Urothelium cell line (cell line): ENCODE measurements at regions not wholly inside any gene's neighbourhood (a gene's known extent, or its start where the extent isn't known, plus 50 kb on each side); places are given as distances from the start of the nearest gene placed in this dataset.
"Not testable (repeated sequence)": the region's sequence is repeated elsewhere in the genome, so short reads cannot be mapped to it uniquely, and the experiment has no call there.

Experiments
- DNase-seq: peaks from one replicate; pipeline ENCODE4 v3.0.0; 2011; ENCODE audit warnings: low spot score, mixed read lengths
- FAIRE-seq: peaks from 2 replicates; lab custom pipeline; 2011; peaks lifted over from hg19 to GRCh38; lab: Jason Lieb, UNC

- DNase-seq: peak; percentile 37
- FAIRE-seq: peak; percentile 84
Observed at GRCh38 chr20:16801919-16802651, 53.9 kb downstream of the OTOR start.

GRCh38 chr20:16802652-16802935 lies 54.4 kb downstream of the OTOR start:
- FAIRE-seq (no peak), DNase-seq (no peak)

- peak; percentile 59 for DNase-seq
- no peak for FAIRE-seq
Observed at GRCh38 chr20:16803965-16804792, 56.0 kb downstream of the OTOR start.

- no peak for DNase-seq
- FAIRE-seq: no peak
Observed at GRCh38 chr20:16804793-16805187, 56.6 kb downstream of the OTOR start.

- DNase-seq (no peak), FAIRE-seq (no peak)
Observed at GRCh38 chr20:16806061-16806460, 57.9 kb downstream of the OTOR start.

GRCh38 chr20:16806886-16807285 lies 58.7 kb downstream of the OTOR start:
- DNase-seq: no peak
- no peak for FAIRE-seq

- DNase-seq (no peak), FAIRE-seq (no peak)
Observed at GRCh38 chr20:16808796-16809195, 60.6 kb downstream of the OTOR start.

GRCh38 chr20:16810216-16810615 lies 62.1 kb downstream of the OTOR start:
- FAIRE-seq: no peak

GRCh38 chr20:16816192-16816591 lies 68.0 kb downstream of the OTOR start:
- no peak for DNase-seq

More at GRCh38 chr20:16810216-16810615, 62.1 kb downstream of the OTOR start:
- peak; percentile 71 for DNase-seq

GRCh38 chr20:16819483-16819882 lies 71.3 kb downstream of the OTOR start:
- no peak for DNase-seq
- no peak for FAIRE-seq

More at GRCh38 chr20:16816192-16816591, 68.0 kb downstream of the OTOR start:
- FAIRE-seq: no peak

GRCh38 chr20:16821211-16822089 lies 73.3 kb downstream of the OTOR start:
- FAIRE-seq (peak; percentile 30), DNase-seq (peak; percentile 57)

- no peak for FAIRE-seq
Observed at GRCh38 chr20:16824664-16825063, 76.5 kb downstream of the OTOR start.

GRCh38 chr20:16828666-16829305 lies 80.6 kb downstream of the OTOR start:
- FAIRE-seq: peak; percentile 37
- DNase-seq: no peak

More at GRCh38 chr20:16824664-16825063, 76.5 kb downstream of the OTOR start:
- no peak for DNase-seq

GRCh38 chr20:16835690-16836089 lies 87.5 kb downstream of the OTOR start:
- DNase-seq, FAIRE-seq: not testable (repeated sequence)

GRCh38 chr20:16842486-16843120 lies 94.4 kb downstream of the OTOR start:
- FAIRE-seq (no peak), DNase-seq (no peak)

- DNase-seq (no peak), FAIRE-seq (no peak)
Observed at GRCh38 chr20:16844406-16844805, 96.2 kb downstream of the OTOR start.

- DNase-seq (no peak), FAIRE-seq (no peak)
Observed at GRCh38 chr20:16846006-16846405, 97.8 kb downstream of the OTOR start.

- no peak for DNase-seq
- no peak for FAIRE-seq
Observed at GRCh38 chr20:16848061-16848460, 99.9 kb downstream of the OTOR start.

- FAIRE-seq: no peak
- no peak for DNase-seq
Observed at GRCh38 chr20:16848526-16848925, 100.4 kb downstream of the OTOR start.

GRCh38 chr20:16860914-16861313 lies 112.8 kb downstream of the OTOR start:
- FAIRE-seq: no peak
- DNase-seq: no peak
